ENCODE measurements at regions not wholly inside any gene's neighbourhood (a gene's known extent, or its start where the extent isn't known, plus 50 kb on each side); places are given as distances from the start of the nearest gene placed in this dataset.

GRCh38 chr2:64910523-64910922 is 78.7 kb upstream of the SLC1A4 start:
- no peak overlapping the region for H3K4me3 ChIP-seq (ENCODE audit: control insufficient read depth in 1 of 7, extremely low read depth in 1 of 7, insufficient read depth in 4 of 7, low read depth in 2 of 7, low read length in 6 of 7)
- POLR2A ChIA-PET, result no interaction called here
- no peak overlapping the region for H3K27ac ChIP-seq (ENCODE audit: insufficient read depth in 1 of 2, low read depth in 1 of 2, low read length in 2 of 2, poor library complexity in 1 of 2, severe bottlenecking in 2 of 2)
- DNase-seq, result no peak
- CTCF ChIA-PET, result no interaction called here
- no peaks in the 10 kb centered on the region for H3K27me3 ChIP-seq (replicated peaks in 2 of 5; ENCODE audit: control insufficient read depth in 4 of 5, insufficient read depth in 5 of 5, low read length in 4 of 5)
- H3K4me1 ChIP-seq (ENCODE audit: control extremely low read depth in 1 of 4, control insufficient read depth in 4 of 4, insufficient read depth in 4 of 4, low read length in 3 of 4), result peaks cover 7 to 31% (median 12%) of the 10 kb centered on the region in 4 experiments
- 95% methylated on average over 2 of the region's 4 CpGs for WGBS (ENCODE audit: insufficient coverage)
- no peaks in the 10 kb centered on the region for H3K9me3 ChIP-seq (ENCODE audit: control extremely low read depth in 1 of 5, control insufficient read depth in 4 of 5, insufficient read depth in 2 of 5, low read depth in 1 of 5, low read length in 4 of 5)
- H3K36me3 ChIP-seq (ENCODE audit: control insufficient read depth in 4 of 4, insufficient read depth in 4 of 4, low read length in 3 of 4), result no peaks in the 10 kb centered on the region

DNA sequence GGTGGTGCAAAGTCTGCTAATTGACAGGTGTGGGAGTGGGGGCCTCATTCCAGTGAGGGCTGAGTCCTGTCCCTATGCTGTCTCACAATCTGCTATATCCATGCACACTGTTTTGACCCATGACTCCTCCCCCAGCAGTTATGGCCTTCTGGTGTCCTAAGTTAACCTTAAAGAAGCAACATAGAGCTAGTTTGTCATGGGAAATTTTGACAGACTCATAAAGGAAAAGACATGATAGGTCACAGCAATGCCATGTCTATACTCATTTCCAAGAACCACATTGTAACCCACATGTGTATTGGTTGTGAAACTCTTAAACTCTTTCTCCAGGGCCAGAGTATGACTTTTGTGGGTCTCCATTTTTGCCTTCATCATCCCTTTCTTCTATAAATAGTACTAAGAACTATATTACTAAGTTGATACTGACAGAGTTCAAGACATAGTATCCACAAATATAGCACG is 78.2 kb upstream of the SLC1A4 start:
- Histone ChIP-seq H3K27ac (ENCODE audit: insufficient read depth in 1 of 2, low read depth in 1 of 2, low read length in 2 of 2, poor library complexity in 1 of 2, severe bottlenecking in 2 of 2) (no peak overlapping the region), H3K27me3 (replicated peaks in 2 of 5; ENCODE audit: control insufficient read depth in 4 of 5, insufficient read depth in 5 of 5, low read length in 4 of 5) (no peaks in the 10 kb centered on the region), H3K4me3 (ENCODE audit: control insufficient read depth in 1 of 7, extremely low read depth in 1 of 7, insufficient read depth in 4 of 7, low read depth in 2 of 7, low read length in 6 of 7) (no peak overlapping the region), H3K4me1 (ENCODE audit: control extremely low read depth in 1 of 4, control insufficient read depth in 4 of 4, insufficient read depth in 4 of 4, low read length in 3 of 4) (peaks cover 8 to 32% (median 16%) of the 10 kb centered on the region in 4 experiments), H3K9me3 (ENCODE audit: control extremely low read depth in 1 of 5, control insufficient read depth in 4 of 5, insufficient read depth in 2 of 5, low read depth in 1 of 5, low read length in 4 of 5) (no peaks in the 10 kb centered on the region), H3K36me3 (ENCODE audit: control insufficient read depth in 4 of 4, insufficient read depth in 4 of 4, low read length in 3 of 4) (no peaks in the 10 kb centered on the region)
- CTCF ChIA-PET, result interaction anchor here (2.0 kb wide), 1 partner anchor 11 kb away, joined by 5 read pairs; no protein-coding TSS in a partner anchor
- POLR2A ChIA-PET, result no interaction called here
- DNase-seq, result no peak
- WGBS (ENCODE audit: insufficient coverage), result 83% methylated on average over 1 of the region's 1 CpG

DNA sequence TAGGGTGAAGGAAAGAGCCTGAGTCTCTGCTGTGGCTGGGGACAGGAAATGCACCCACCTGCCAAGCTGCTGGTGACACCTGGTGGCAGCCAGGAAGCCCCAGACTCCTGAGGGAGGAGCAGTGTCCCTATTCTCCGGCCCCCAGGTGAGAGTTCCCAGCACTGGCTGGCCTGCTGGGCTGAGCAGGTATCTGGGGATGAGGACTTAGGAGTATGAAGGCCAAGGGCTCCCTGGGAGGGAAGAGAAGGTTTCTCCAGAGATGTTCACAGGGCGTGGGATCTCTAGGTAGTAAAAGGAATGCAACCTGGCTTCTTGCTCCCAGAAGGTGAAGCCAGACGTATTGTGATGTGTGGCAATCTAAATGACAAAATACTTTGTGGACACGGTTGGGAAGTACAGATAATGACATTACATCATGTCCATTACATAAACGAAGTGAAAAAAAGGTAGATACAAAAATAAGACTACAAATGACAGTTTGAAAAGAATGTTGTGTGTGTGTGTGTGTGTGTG is 75.8 kb upstream of the SLC1A4 start:
- ChIA-PET POLR2A (no interaction called here), CTCF (interaction anchor here (0.7 to 1.5 kb wide), 2 partner anchors 9 to 30 kb away, joined by 3 to 4 read pairs; no protein-coding TSS in a partner anchor)
- Histone ChIP-seq H3K4me1 (ENCODE audit: control extremely low read depth in 1 of 4, control insufficient read depth in 4 of 4, insufficient read depth in 4 of 4, low read length in 3 of 4) (peaks cover 13 to 41% (median 29%) of the 10 kb centered on the region in 4 experiments), H3K9me3 (ENCODE audit: control extremely low read depth in 1 of 5, control insufficient read depth in 4 of 5, insufficient read depth in 2 of 5, low read depth in 1 of 5, low read length in 4 of 5) (no peaks in the 10 kb centered on the region), H3K27ac (ENCODE audit: insufficient read depth in 1 of 2, low read depth in 1 of 2, low read length in 2 of 2, poor library complexity in 1 of 2, severe bottlenecking in 2 of 2) (no peak overlapping the region), H3K27me3 (replicated peaks in 2 of 5; ENCODE audit: control insufficient read depth in 4 of 5, insufficient read depth in 5 of 5, low read length in 4 of 5) (no peaks in the 10 kb centered on the region), H3K36me3 (ENCODE audit: control insufficient read depth in 4 of 4, insufficient read depth in 4 of 4, low read length in 3 of 4) (no peaks in the 10 kb centered on the region), H3K4me3 (ENCODE audit: control insufficient read depth in 1 of 7, extremely low read depth in 1 of 7, insufficient read depth in 4 of 7, low read depth in 2 of 7, low read length in 6 of 7) (no peak overlapping the region)
- 93% methylated on average over 2 of the region's 5 CpGs for WGBS (ENCODE audit: insufficient coverage)
- DNase-seq, result no peak

- CTCF ChIA-PET, result interaction anchor here (1.4 to 1.8 kb wide), 3 partner anchors 15 to 104 kb away, joined by 4 to 17 read pairs (median 6); no protein-coding TSS in a partner anchor
Measured at GRCh38 chr2:64914247-64914646, 75.0 kb upstream of the SLC1A4 start.

GRCh38 chr2:64914735-64915509 is 74.3 kb upstream of the SLC1A4 start:
- peak; percentile 78 to 98 (median 97) for DNase-seq
- ChIA-PET CTCF (interaction anchor here (0.6 to 6.3 kb wide), 14 partner anchors 9 to 356 kb away, joined by 3 to 60 read pairs (median 4); partner anchors contain the start of gene SLC1A4), POLR2A (interaction anchor here (0.9 to 1.2 kb wide), 3 partner anchors 72 to 314 kb away, joined by 3 read pairs; no protein-coding TSS in a partner anchor)
- Histone ChIP-seq H3K27me3 (replicated peaks in 2 of 5; ENCODE audit: control insufficient read depth in 4 of 5, insufficient read depth in 5 of 5, low read length in 4 of 5) (no peaks in the 10 kb centered on the region), H3K9me3 (ENCODE audit: control extremely low read depth in 1 of 5, control insufficient read depth in 4 of 5, insufficient read depth in 2 of 5, low read depth in 1 of 5, low read length in 4 of 5) (peaks cover 0 to 6% (median 0%) of the 10 kb centered on the region in 5 experiments), H3K4me1 (ENCODE audit: control extremely low read depth in 1 of 4, control insufficient read depth in 4 of 4, insufficient read depth in 4 of 4, low read length in 3 of 4) (peaks cover 13 to 39% (median 31%) of the 10 kb centered on the region in 4 experiments), H3K27ac (ENCODE audit: insufficient read depth in 1 of 2, low read depth in 1 of 2, low read length in 2 of 2, poor library complexity in 1 of 2, severe bottlenecking in 2 of 2) (no peak overlapping the region), H3K36me3 (ENCODE audit: control insufficient read depth in 4 of 4, insufficient read depth in 4 of 4, low read length in 3 of 4) (no peaks in the 10 kb centered on the region), H3K4me3 (ENCODE audit: control insufficient read depth in 1 of 7, extremely low read depth in 1 of 7, insufficient read depth in 4 of 7, low read depth in 2 of 7, low read length in 6 of 7) (no peak overlapping the region)
- 0% methylated on average over 1 of the region's 7 CpGs for WGBS (ENCODE audit: insufficient coverage)

More at GRCh38 chr2:64914247-64914646, 75.0 kb upstream of the SLC1A4 start:
- WGBS (ENCODE audit: insufficient coverage), result 100% methylated on average over 2 of the region's 9 CpGs
- Histone ChIP-seq H3K4me1 (ENCODE audit: control extremely low read depth in 1 of 4, control insufficient read depth in 4 of 4, insufficient read depth in 4 of 4, low read length in 3 of 4) (peaks cover 13 to 39% (median 31%) of the 10 kb centered on the region in 4 experiments), H3K27ac (ENCODE audit: insufficient read depth in 1 of 2, low read depth in 1 of 2, low read length in 2 of 2, poor library complexity in 1 of 2, severe bottlenecking in 2 of 2) (no peak overlapping the region), H3K4me3 (ENCODE audit: control insufficient read depth in 1 of 7, extremely low read depth in 1 of 7, insufficient read depth in 4 of 7, low read depth in 2 of 7, low read length in 6 of 7) (no peak overlapping the region), H3K36me3 (ENCODE audit: control insufficient read depth in 4 of 4, insufficient read depth in 4 of 4, low read length in 3 of 4) (no peaks in the 10 kb centered on the region), H3K9me3 (ENCODE audit: control extremely low read depth in 1 of 5, control insufficient read depth in 4 of 5, insufficient read depth in 2 of 5, low read depth in 1 of 5, low read length in 4 of 5) (peaks cover 0 to 6% (median 0%) of the 10 kb centered on the region in 5 experiments), H3K27me3 (replicated peaks in 2 of 5; ENCODE audit: control insufficient read depth in 4 of 5, insufficient read depth in 5 of 5, low read length in 4 of 5) (no peaks in the 10 kb centered on the region)
- no peak for DNase-seq
- POLR2A ChIA-PET, result no interaction called here

DNA sequence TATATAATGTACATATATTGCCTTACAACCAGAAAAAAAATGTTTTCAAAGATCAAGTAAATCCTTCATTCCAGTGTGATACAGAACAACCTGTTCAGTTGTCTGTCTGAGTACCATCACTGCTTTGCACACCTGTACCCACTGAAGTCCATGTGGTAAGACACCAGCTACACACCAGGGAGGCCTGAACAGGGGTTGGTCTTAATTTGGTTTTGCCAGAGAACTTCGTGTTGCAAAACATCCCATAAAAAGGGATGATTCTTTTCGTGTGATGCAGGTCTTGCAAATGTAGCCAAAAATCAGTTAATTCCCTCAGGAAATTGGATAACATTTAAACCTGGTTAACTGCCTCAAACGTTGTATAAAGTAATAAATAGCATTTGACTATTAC is 73.7 kb upstream of the SLC1A4 start:
- no peak overlapping the region for H3K27ac ChIP-seq (ENCODE audit: insufficient read depth in 1 of 2, low read depth in 1 of 2, low read length in 2 of 2, poor library complexity in 1 of 2, severe bottlenecking in 2 of 2)
- no peaks in the 10 kb centered on the region for H3K36me3 ChIP-seq (ENCODE audit: control insufficient read depth in 4 of 4, insufficient read depth in 4 of 4, low read length in 3 of 4)
- H3K4me3 ChIP-seq (ENCODE audit: control insufficient read depth in 1 of 7, extremely low read depth in 1 of 7, insufficient read depth in 4 of 7, low read depth in 2 of 7, low read length in 6 of 7), result no peak overlapping the region
- H3K27me3 ChIP-seq (replicated peaks in 2 of 5; ENCODE audit: control insufficient read depth in 4 of 5, insufficient read depth in 5 of 5, low read length in 4 of 5), result no peaks in the 10 kb centered on the region
- ChIA-PET POLR2A (interaction anchor here (0.9 to 1.5 kb wide), 4 partner anchors 71 to 313 kb away, joined by 3 read pairs; no protein-coding TSS in a partner anchor), CTCF (interaction anchor here (0.6 to 6.3 kb wide), 19 partner anchors 9 to 355 kb away, joined by 3 to 60 read pairs (median 4); partner anchors contain the start of gene SLC1A4)
- no peak for DNase-seq
- peaks cover 0 to 6% (median 0%) of the 10 kb centered on the region in 5 experiments for H3K9me3 ChIP-seq (ENCODE audit: control extremely low read depth in 1 of 5, control insufficient read depth in 4 of 5, insufficient read depth in 2 of 5, low read depth in 1 of 5, low read length in 4 of 5)
- no CpG with 5 or more reads among the region's 3 CpGs for WGBS (ENCODE audit: insufficient coverage)
- H3K4me1 ChIP-seq (ENCODE audit: control extremely low read depth in 1 of 4, control insufficient read depth in 4 of 4, insufficient read depth in 4 of 4, low read length in 3 of 4), result peaks cover 13 to 39% (median 31%) of the 10 kb centered on the region in 4 experiments
